ENCODE measurements at regions not wholly inside any gene's neighbourhood (a gene's known extent, or its start where the extent isn't known, plus 50 kb on each side); places are given as distances from the start of the nearest gene placed in this dataset.

DNA sequence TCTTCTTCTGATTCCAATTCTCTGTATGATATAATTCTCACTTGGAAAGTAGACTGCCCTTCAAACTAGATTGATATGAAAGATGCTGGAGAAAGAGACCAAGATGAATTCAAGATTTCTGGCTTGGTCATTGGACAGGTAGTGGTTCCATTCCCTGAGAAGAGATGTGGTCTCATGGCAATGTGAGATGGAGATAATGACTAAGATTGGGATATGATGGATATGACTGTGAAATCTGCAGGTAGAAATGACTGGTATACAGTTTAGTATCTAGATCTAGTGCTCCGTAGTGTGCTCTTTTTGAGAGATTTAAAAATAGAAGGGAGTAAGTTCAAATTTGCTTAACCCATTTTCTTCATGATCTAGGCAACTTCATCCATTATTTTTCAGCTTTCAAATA lies 425.4 kb upstream of the TRIB2 start:
- Histone ChIP-seq H3K9ac (ENCODE audit: control insufficient read depth, extremely low read depth, insufficient read depth, low read length) (no peak overlapping the region), H3K4me2 (ENCODE audit: control insufficient read depth, extremely low read depth, insufficient read depth, low read depth, low read length) (no peak overlapping the region), H3K27me3 (ENCODE audit: control insufficient read depth, extremely low read depth, insufficient read depth, low read length) (no peaks in the 10 kb centered on the region), H3K9me1 (ENCODE audit: control insufficient read depth, extremely low read depth, insufficient read depth, low read length) (no peaks in the 10 kb centered on the region), H3K4me3 (ENCODE audit: control insufficient read depth in 2 of 3, extremely low read depth in 1 of 3, insufficient read depth in 2 of 3, low read depth in 1 of 3, low read length in 3 of 3) (no peak overlapping the region), H3K36me3 (ENCODE audit: control insufficient read depth in 2 of 2, extremely low read depth in 1 of 2, insufficient read depth in 2 of 2, low read length in 2 of 2) (no peaks in the 10 kb centered on the region), H4K20me1 (ENCODE audit: control insufficient read depth, extremely low read depth, insufficient read depth, low read length) (no peaks in the 10 kb centered on the region), H3K4me1 (ENCODE audit: control insufficient read depth, extremely low read depth, insufficient read depth, low read length) (peaks cover 18% of the 10 kb centered on the region), H3K79me2 (ENCODE audit: control insufficient read depth, insufficient read depth, low read length) (no peaks in the 10 kb centered on the region), H3K27ac (ENCODE audit: control insufficient read depth, insufficient read depth, low read length) (no peak overlapping the region), H2AFZ (ENCODE audit: control insufficient read depth, low read length) (no peak overlapping the region), H3K9me3 (ENCODE audit: control insufficient read depth, low read depth, low read length) (no peaks in the 10 kb centered on the region)
- TF ChIP-seq EZH2 (IDR thresholded peaks at IDR 0.05; ENCODE audit: low read length) (no peak), CTCF (optimal IDR thresholded peaks at IDR 0.05 in 1 of 3, IDR thresholded peaks at IDR 0.05 in 1 of 3, conservative IDR thresholded peaks at IDR 0.05 in 1 of 3; ENCODE audit: extremely low read depth in 1 of 3, insufficient read depth in 2 of 3, low read length in 3 of 3) (no peak)
- FAIRE-seq (no peak), DNase-seq (ENCODE audit: low read depth, low spot score) (no peak)
- dilution Hi-C loops (cut with MboI; ENCODE audit: extremely low pct_ligation_motif_present, low sequenced_read_pairs), result no loop called here

DNA sequence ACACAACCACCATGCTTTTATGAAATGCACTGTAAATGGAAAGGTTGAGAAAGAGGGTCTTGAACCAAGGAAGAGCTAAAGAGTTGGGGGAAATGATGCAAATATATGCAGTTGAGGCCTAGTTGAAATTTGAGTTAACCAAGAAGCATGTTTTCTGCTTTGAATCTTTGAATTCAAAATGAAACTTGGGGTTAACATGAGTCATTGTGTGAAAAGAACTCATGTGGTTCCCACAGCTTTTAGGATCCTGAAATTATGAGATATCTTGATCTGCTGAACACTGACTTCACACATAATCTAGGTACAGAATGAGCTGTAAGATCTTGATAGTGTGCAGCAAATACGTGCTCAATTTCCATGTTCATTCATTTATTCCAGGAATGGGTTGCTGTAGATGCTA lies 422.9 kb upstream of the TRIB2 start:
- dilution Hi-C loops (cut with MboI; ENCODE audit: extremely low pct_ligation_motif_present, low sequenced_read_pairs), result no loop called here
- Histone ChIP-seq H3K4me3 (ENCODE audit: control insufficient read depth in 2 of 3, extremely low read depth in 1 of 3, insufficient read depth in 2 of 3, low read depth in 1 of 3, low read length in 3 of 3) (no peak overlapping the region), H3K27ac (ENCODE audit: control insufficient read depth, insufficient read depth, low read length) (no peak overlapping the region), H3K9me3 (ENCODE audit: control insufficient read depth, low read depth, low read length) (no peaks in the 10 kb centered on the region), H3K9ac (ENCODE audit: control insufficient read depth, extremely low read depth, insufficient read depth, low read length) (no peak overlapping the region), H3K4me2 (ENCODE audit: control insufficient read depth, extremely low read depth, insufficient read depth, low read depth, low read length) (no peak overlapping the region), H3K79me2 (ENCODE audit: control insufficient read depth, insufficient read depth, low read length) (no peaks in the 10 kb centered on the region), H3K4me1 (ENCODE audit: control insufficient read depth, extremely low read depth, insufficient read depth, low read length) (no peaks in the 10 kb centered on the region), H2AFZ (ENCODE audit: control insufficient read depth, low read length) (no peak overlapping the region), H3K27me3 (ENCODE audit: control insufficient read depth, extremely low read depth, insufficient read depth, low read length) (no peaks in the 10 kb centered on the region), H3K9me1 (ENCODE audit: control insufficient read depth, extremely low read depth, insufficient read depth, low read length) (no peaks in the 10 kb centered on the region), H4K20me1 (ENCODE audit: control insufficient read depth, extremely low read depth, insufficient read depth, low read length) (no peaks in the 10 kb centered on the region), H3K36me3 (ENCODE audit: control insufficient read depth in 2 of 2, extremely low read depth in 1 of 2, insufficient read depth in 2 of 2, low read length in 2 of 2) (no peaks in the 10 kb centered on the region)
- no peak for TF ChIP-seq CTCF (optimal IDR thresholded peaks at IDR 0.05 in 1 of 3, IDR thresholded peaks at IDR 0.05 in 1 of 3, conservative IDR thresholded peaks at IDR 0.05 in 1 of 3; ENCODE audit: extremely low read depth in 1 of 3, insufficient read depth in 2 of 3, low read length in 3 of 3)
- TF ChIP-seq EZH2 (IDR thresholded peaks at IDR 0.05; ENCODE audit: low read length), result no peak
- DNase-seq (ENCODE audit: low read depth, low spot score), result no peak
- FAIRE-seq, result no peak
